ENCODE measurements at regions not wholly inside any gene's neighbourhood (a gene's known extent, or its start where the extent isn't known, plus 50 kb on each side); places are given as distances from the start of the nearest gene placed in this dataset.

DNA sequence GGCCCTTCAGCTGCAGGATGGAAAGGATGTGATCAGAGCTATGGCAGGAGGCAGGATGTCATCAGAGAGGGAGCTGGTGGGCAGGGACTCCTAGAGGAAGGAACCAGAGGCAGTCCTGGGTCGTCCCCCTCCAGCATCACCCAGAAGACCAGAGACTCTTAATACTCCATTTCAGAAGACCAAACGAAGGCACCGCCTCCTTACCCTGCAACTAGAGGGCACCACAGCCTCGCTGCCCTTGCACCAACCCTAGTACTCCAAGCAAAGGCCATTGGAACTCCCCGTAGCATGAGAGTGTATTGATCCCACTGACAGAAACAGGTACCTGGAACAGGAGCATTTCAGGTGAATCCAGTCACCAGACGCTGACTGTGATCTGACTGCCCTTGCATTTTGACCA, 598.1 kb downstream of the NPHP4 start:
- no peak for DNase-seq

DNA sequence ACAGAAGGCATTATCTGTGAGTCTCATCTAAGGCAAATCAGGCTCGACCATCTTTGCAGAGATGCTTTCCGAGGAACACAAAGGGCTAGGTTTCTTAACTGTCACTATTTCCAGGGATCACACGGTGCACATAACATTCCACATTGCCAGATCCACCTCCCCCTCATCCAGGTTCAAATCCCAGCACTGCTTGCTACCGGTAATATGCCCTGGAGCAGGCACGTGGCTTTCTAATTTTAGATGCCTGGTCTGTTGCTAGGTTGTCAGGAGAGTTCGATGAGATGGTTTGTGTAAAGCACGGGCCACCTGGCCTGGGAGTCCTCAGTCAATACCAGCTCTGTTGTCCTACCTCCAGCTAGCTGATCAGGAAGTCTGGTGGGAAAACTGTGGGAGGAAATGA, 598.6 kb downstream of the NPHP4 start:
- no peak for DNase-seq

DNA sequence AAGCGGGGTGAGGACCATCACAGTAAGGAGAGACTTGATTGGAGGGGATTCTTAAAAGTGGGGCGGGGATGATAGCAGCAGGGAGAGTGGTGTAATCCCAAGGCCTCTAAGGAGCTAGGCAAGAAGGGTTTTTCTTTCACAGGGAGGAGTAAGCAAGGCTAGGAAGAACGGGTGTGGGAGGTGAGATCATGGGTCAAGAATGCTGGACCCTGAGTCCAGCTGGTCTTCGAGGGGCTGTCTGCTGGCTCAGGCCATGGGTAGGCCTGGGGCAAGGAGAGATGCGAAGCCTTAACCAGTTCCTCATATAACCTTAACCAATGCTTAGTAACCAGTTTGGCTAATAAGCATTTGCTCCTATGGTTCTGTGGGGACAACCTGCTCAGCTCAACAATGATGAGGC, 599.1 kb downstream of the NPHP4 start:
- no peak for DNase-seq

DNA sequence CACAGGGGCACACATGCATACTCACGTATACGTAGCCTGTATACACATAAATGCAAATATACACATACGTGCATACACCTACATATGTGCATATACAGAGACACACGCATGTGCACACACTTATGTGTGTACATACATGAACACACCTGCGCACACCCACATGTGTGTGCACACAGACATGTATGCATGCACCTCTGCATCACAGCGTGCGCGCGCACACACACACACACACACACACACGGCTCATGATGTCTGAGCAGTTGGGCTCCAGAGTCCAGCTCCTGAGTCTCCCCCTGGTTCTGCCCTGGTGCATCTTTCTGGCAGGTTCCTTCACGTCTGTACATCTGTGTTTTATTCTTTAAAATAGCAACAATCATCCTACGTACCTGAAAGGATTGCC, 600.5 kb downstream of the NPHP4 start:
- no peak for DNase-seq

DNA sequence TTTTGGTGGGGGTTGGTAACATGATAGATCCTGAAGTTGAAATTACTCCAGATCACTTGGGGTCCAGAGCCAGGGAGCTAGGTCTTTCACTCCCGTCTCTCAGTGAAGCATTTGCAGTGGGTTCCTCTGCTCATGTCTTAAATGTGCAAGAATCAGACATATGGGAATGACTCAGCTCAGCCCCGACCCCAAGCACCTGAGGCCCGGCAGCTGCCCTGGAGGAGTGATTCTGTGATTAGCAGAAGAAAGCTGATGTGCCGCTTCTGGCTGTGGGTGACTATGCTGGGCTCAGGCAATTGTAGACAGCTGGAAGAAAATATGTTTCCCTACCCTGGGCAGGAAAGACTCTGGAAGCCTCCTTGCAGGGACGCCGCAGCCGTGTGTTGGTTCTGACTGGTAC, 601.7 kb downstream of the NPHP4 start:
- DNase-seq: no peak

DNA sequence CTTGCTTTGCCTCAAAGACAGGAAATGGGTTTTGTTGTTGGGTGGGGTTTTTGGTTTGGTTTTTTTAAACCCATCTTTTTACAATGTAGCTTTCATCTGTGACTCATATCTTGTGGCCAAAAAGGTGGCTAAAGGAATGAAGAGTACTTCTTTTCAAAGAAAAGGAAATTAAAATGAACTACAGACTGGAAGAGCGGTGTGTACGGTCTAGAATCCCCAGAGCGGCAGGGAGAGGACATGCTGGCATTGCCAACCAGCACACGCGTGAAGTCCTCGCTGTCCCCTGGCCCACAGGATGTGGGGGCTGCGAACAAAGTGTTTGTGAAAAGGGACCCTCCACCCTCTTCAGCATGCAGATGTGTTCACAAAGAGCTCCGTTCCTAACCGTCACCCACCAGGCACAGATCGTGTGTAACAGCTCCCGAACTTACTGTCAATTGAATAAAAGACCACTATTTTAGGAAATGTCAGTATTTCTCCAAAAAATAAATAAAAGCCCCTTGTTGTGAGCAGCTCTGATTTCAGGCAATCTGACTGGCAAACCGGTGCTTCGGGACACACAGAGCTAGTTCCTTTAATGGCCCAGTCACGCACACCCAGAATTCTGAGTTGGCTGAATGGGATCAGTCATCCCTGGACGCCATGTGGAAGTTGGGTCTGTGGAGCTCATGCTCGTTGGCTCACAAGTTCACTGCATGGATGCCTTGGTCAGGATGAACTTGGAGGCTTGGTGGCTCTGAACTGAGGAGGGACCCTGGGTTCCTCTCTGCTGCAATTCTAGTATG, 602.9 kb downstream of the NPHP4 start:
- DNase-seq: no peak

DNA sequence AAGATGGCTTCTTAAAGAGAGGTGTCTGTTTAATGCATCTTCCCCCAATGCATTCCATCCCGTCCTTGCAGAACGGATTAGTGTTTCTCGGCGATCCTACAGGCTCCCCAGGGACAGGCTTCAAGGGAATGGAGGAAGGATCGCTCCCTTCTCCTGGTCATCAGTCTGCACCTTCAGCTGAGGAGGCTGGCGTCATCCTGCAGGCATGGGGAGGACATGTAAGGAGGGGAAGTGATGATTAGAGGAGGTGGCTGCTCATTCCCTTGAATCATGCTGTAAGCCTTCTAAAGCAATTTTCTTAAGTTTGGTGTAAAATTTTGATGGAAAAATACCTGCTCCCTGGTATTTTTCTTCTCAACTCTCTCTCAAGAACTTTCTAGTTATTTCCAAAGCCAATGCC, 603.6 kb downstream of the NPHP4 start:
- DNase-seq: no peak

DNA sequence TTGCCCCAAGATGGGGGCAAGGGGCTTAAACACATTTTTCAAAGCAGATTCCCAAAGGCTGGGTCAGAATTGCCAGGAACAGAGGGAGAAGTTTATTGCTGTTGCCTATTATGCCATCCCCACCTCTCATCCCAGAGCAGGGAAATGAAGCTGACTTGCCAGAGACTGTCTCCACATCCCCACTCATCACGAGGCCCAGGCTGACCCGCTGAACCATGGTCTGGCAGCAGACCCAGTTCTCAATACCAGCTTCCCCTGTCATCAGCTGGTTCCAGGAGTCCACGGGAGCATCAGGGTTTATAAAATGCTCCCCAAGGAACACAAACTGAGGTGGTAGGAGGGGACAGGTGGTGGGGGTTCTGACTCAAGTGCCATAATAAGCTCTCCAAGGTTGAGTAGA, 605.9 kb downstream of the NPHP4 start:
- no peak for DNase-seq

DNA sequence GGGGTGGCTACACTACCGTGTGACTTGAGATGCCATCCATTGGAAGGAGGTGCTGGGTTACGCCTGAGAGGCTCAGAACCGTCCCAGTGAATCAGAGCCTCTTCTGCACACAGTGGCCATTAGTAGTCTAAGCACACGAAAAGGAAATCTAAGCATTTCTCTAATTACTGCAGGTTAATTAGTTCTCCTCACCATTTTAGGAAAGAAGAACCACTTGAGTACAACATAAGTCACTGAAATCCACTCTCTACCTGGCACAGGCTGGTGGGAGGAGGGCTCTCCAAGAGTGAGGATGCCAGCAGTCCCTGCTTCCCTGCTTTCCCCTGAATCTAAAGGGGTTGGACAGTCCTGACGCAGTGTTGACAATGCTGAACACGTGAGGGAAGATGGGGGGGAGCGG, 606.3 kb downstream of the NPHP4 start:
- DNase-seq: no peak

DNA sequence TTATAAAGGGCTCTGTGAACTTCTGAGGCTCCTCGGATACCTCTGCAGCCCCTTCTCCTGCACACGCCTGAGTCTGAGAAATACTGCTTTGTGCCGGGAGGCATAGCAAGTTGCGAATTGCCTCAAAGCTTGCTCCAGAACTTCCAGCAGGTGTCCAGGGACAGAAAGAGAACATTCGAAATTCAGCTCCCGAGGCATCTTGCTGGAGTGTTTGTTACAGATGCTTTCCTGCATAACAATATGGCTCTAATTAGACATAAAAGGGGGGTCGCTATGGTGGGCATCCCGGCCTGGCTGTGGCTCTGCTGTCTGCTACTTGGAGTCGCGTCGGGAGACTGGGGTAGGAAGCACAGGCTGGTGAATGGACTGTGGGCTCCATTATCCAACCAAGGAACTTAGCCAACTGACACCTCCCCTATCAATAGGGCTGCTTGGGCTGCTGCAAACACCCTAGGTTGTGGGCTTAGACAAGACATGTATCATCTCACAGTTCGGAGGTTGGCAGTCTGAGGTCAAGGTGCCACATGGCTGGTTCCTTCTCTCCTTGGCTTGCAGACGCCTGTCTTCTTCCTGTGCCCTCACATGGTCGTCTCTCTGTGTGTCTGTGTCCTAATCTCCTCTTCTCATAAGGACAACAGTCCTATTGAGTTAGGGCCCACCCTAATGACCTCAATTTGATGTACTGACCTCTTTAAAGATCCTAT, 607.0 kb downstream of the NPHP4 start:
- no peak for DNase-seq

DNA sequence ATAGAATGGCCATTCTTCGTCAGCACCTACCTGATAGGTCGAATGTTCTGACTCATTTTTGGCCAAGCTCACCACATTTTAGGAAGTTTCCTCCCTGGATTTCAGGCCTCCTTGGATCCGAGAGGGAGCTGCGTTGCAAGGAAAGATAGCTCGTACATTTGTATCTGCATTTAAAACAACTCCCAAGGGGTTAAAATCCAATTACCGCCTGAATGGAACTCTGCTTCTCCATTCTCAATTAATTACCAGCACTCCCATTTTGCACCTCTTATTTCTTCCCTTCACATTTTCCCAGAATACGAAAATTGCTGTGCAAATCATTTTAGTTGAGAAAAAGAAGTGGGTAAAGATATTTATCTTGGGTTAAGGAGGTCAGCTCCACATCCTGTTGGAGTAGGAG, 610.7 kb downstream of the NPHP4 start:
- DNase-seq: no peak

DNA sequence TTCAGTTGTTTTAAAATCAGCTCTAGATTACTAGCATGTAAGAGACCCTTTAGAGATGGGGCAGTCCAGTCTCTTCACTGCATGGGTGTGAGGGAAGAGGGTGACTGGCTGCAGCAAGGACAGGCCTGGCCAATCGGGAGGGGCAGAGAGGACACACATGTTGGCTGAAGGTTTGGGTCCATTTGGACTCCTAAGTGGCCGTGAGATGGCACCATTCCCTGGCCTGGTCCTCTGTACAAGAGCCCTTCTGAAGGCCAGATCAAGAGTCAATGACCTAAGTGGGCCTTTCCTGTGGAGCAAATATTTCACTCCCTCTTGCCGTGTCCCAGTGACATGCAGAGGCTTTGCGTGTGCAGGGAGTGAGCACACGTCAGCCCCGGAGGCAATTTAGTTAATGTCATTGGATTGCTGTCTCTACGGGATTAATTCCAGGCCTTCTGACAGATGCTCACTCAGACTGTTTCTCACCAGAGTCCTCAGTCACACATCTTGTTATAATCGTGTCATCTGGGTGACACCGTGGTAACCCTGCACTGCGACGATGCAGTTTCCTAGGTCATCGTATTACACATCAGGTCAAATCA, 613.0 kb downstream of the NPHP4 start:
- no peak for DNase-seq

DNA sequence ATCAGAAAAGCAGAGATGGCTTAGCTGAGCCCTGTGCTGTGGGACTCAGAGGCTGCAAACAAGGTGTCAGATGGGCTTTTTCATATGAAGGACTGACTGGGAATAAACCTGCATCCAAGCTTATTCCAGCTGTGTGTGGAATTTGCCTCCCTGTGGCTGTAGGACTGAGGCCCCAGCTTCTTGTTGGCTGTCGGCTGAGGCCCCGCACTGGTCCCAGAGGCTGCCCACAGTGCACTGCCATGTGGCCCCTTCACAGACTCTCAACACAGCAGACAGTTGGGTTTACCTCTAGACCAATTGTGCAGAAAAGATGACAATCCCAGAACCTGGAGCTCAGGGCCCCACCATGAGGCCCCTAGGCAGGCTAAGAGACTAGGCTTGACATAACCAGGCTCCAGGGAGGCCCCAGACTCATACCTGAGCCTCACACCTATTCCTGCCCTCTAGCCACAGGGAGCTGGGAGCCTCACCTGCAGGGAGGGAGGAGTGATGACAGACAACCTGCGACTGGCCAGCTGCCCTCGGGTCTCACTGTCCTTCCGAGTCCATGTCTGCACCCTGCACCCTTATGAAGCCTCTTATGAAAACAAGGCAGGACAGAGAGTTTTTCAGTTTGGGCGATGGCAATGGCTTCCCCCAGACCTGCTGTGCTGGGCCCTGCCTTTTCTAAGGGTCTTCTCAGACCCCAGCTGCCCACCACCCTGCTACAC, 615.5 kb downstream of the NPHP4 start:
- DNase-seq: no peak

DNA sequence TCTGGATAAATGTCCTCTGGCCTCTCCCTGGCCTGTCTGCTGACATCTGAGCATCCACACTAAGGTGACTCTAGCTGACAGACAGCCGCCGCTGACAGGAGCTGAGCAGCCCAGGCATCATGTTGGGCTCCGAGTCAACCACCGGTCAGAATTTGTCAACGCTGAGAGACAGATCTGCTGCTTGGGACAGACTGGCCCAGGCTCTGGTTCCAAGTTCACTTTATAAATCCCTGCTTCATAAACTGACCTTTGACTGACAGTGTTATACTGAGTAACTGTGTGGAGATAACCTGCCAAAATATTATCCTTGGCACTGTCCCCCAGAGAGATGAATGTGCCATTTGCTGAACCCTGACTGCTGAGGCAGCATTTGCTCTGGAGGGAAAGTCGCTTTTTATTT, 616.7 kb downstream of the NPHP4 start:
- DNase-seq: no peak

DNA sequence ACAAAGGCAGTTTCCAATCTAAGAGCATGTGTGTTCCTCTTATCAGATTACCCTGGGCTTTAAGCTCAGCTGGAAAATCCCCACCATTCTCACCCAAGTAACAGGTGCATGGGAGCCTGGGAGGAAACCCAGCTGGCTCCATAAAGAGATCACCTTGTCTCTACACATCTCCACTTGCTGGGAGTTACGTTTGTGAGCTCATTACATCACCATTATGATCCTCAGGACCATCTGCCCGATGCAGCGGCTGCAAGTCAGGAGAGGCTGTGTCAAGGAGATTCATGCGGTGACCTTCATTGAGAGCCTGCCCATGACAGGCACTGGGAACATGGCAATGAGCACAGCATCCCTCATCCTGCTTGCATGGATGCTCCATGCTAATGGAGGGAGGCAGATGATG, 618.0 kb downstream of the NPHP4 start:
- no peak for DNase-seq

DNA sequence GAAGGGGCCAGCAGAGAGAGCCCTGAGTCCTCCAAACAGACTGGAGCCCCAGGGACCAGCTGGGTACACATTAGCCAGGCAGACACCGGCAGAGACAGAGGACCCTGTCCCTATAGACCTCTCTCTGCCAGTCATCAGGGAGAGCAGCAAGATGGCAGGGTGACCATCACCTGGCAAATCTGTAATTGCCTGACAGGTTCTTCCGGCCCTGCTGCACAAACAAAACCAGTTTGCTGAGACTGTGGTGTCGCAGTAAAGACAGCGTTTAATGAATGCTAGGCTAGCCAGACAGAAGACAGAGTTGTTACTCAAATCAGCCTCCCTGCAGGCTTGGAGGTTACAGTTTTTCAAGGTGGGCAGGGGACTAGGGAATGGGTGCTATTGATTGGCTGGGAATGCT, 618.9 kb downstream of the NPHP4 start:
- DNase-seq: no peak

DNA sequence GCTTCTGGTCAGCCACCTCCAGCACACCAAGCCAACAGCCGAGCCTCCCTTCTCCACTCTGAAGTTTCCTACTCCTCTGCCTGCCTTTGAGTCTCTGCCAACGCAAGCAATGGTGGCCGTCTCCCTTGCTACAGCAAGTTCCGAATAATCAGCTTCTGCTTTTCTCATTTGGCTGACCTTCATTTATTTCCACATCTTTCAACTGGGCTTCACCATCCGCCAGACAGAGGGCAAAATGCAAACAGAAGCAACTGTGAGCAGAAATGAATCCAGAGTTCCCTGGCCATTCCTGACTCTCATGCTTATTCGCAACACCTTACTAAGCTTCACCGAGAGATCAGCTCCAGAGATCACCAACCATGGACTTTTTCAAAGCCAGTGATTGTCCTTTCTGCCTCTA, 621.0 kb downstream of the NPHP4 start:
- DNase-seq: no peak

DNA sequence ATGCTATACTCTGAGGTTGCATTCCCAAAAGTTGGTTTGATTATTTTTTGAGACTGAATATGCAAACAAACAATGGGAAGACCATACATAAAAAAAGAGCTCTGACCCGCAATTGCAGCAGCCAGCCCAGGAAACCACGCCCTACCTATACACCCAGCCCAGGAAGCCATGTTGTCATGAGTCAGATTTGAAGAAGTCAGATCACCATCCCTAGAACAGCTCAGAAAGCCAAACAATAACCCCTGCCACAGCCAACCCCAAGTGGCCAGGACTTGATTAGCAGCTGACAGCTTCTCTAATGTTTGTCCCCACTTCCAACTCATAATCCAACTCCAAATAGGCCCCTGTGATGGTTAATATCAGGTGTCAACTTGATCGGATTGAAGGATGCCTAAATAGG, 621.9 kb downstream of the NPHP4 start:
- no peak for DNase-seq

DNA sequence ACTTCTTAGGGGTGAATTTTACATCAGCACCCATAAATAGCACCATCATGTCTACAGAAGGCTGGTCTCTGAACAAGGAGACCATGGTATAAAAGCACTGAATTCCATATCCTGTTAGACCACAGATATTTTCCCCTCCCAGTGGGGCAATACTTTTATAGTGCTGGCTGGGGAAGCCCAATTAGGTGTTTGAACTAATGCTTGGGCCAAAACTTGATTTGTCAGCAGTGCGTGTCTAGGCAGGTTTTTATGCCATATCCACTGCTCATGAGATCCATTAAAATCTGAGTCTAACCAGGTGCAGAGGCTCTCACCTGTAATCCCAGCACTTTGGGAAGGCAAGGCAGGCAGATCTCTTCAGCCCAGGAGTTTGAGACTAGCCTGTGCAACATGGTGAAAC, 623.0 kb downstream of the NPHP4 start:
- no peak for DNase-seq

DNA sequence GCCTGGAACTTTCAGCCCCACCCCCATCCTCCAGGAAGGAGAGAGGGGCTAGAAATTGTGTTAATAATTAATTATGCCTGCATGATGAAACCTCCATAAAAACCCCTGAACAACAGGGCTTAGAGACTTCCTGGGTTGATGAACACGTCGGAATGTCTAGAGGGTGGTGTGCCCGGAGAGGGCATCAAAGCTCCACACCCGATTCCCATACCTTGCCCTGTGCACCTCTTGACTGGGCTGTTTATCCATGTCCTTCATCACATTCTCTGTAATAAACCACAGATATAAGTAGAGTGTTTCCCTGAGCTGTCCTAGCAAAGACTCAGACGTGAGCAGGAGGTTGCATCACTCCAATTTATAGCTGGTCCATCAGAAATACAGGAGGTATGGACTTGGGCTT, 624.0 kb downstream of the NPHP4 start:
- DNase-seq: no peak

DNA sequence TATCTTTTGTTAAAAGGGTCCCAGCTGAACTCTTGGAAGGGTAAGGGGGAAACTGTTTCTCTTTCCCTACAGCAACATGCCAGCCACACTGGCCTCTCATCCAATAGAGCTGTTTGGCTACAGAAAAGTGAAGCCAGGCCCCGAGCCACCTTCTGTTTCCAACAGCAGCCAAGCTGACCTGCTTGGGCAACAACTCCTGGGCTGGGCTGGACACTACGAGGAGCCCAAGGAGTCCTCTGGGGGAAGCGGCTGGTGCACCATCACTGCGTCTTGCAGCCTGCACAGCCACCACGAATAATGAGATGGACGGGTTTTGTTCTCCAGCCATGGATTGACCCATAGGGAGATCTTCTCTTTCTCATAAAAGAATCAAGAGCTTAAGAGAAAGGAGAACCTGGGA, 624.9 kb downstream of the NPHP4 start:
- no peak for DNase-seq

DNA sequence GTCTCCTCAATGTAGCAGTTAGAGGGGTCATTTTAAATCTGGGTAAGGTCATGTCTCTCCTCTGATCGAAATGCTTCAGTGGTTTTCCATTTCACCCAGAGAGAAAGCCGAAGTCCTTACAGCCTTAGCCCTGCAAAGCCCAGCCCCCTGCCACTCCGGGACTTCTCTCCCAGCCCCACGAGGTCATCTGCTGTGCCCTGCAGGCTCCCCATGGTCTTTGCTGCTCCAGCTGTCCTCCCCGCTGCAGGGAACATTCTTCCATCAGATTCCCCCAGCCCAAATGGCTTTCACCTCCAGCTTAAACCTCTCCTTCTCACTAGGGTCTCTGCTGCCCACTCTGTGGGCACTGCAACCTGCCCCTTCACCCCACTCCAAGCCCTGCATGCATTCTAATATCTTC, 626.5 kb downstream of the NPHP4 start:
- no peak for DNase-seq

DNA sequence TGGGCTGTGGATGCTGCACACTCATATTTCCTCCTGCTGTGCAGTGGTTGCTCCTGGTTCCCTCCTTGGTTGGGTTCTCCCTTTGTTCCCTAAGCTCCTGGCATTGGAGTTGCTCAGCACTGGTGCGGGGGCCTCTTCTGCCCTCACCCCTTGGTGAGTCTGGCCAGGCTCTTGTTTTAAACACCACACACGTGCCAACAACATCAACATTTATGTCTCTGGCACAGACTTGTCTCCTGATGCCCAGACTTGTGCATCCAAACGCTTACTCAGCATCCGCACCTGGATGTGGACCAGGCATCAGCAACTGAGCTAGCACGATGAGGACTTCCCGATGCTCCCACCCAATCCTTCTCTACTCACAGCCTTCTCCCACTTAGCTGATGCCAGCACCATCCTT, 627.6 kb downstream of the NPHP4 start:
- no peak for DNase-seq

DNA sequence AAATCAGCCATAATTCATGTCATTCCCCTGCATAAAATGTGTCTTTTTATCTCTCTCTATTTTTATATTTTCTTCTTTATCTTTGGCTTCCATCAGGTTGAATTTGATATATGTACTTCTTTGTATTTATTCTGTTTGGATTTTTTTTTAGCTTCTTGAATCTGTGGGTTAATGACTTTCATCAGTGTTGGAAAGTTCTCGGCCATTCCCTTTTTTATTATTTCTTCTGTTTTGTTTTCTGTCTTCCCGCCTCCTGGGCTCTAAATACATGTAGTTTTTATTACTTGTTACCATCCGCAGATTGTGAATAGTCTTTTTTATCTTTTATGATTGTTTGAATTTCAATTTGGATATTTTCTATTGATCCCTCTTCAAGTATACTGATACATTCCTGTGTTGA, 637.5 kb downstream of the NPHP4 start:
- no peak for DNase-seq

Data from NCI-H510A (cell line).